Karpas-422 (cell line): ENCODE measurements at regions not wholly inside any gene's neighbourhood (a gene's known extent, or its start where the extent isn't known, plus 50 kb on each side); places are given as distances from the start of the nearest gene placed in this dataset.

ENCODE experiments used
- DNase-seq: peaks from one replicate; pipeline ENCODE4 v3.0.0-alpha.2; 2015
- H2AFZ ChIP-seq: fragments of 200-600 bp; sonication (generic); 2 replicates; pipeline ENCODE4 v1.6.1; 2014; ENCODE audit warnings: antibody characterized with exemption, low read length, mixed read lengths
- H3K27ac ChIP-seq: fragments of 200-600 bp; sonication (generic); 2 replicates; pipeline ENCODE4 v1.5.1; 2014; ENCODE audit warnings: mild to moderate bottlenecking, low read length, moderate library complexity
- H3K27me3 ChIP-seq: fragments of 200-600 bp; sonication (generic); 2 replicates; pipeline ENCODE4 v1.6.1; 2014; ENCODE audit warnings: low read length, mixed read lengths
- H3K36me3 ChIP-seq: fragments of 200-600 bp; sonication (generic); 2 replicates; pipeline ENCODE4 v1.6.1; 2014; ENCODE audit warnings: low read length, mixed read lengths; ENCODE audit not compliant: insufficient read depth
- H3K4me1 ChIP-seq: fragments of 200-600 bp; sonication (generic); 2 replicates; pipeline ENCODE4 v1.6.1; 2014; ENCODE audit warnings: mild to moderate bottlenecking, low read length, mixed read lengths
- H3K4me2 ChIP-seq: fragments of 200-600 bp; sonication (generic); 2 replicates; pipeline ENCODE4 v1.6.1; 2014; ENCODE audit warnings: low read length, low read depth, mild to moderate bottlenecking; ENCODE audit not compliant: poor library complexity, severe bottlenecking
- H3K4me3 ChIP-seq: fragments of 200-600 bp; sonication (generic); 2 replicates; pipeline ENCODE4 v1.5.1; 2014; ENCODE audit warnings: mild to moderate bottlenecking, antibody characterized with exemption, low read length, mixed read lengths
- H3K79me2 ChIP-seq: fragments of 200-600 bp; sonication (generic); 2 replicates; pipeline ENCODE4 v1.6.1; 2014; ENCODE audit warnings: mild to moderate bottlenecking, low read length, mixed read lengths
- H3K9ac ChIP-seq: fragments of 200-600 bp; sonication (generic); 2 replicates; pipeline ENCODE4 v1.6.0; 2014; ENCODE audit warnings: low read length
- H3K9me2 ChIP-seq: fragments of 200-600 bp; sonication (generic), shearing (Covaris generic); replicated peaks from 2 replicates; pipeline ENCODE4 v1.6.0; 2014; ENCODE audit warnings: mild to moderate bottlenecking, low read length, moderate library complexity; ENCODE audit not compliant: insufficient read depth
- H3K9me3 ChIP-seq: fragments of 300-700, 200-600 bp; sonication (generic); 2 replicates; pipeline ENCODE4 v1.6.1; 2014; ENCODE audit warnings: low read length, mixed read lengths
- H4K20me1 ChIP-seq: fragments of 200-600 bp; sonication (generic); 2 replicates; pipeline ENCODE4 v1.6.1; 2014; ENCODE audit warnings: mild to moderate bottlenecking, antibody characterized with exemption, low read length, low read depth; ENCODE audit not compliant: insufficient read depth

DNA sequence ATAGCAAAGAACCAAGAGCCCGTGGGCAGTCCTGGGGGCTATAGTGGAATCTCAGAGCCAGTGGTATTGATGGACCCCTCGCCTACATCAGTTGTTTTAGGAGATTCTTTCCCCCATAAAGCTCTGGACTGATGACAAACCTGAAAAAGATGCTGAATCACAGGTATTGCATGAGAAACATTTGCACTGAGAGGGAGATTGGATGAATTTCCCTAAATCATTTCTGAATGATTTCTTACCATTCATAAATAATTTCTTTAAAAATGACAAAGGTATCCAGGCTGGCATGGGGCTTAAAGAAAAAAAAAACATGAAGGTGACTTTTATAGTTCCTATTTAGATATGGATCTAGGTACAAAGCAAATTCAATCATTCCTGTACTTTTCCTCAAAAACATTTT lies 54.0 kb upstream of the SLIT3 start:
- no peaks in the 10 kb centered on the region for H3K9me3 ChIP-seq
- H3K27ac ChIP-seq: no peak overlapping the region
- H3K4me2 ChIP-seq: no peak overlapping the region
- no peaks in the 10 kb centered on the region for H3K27me3 ChIP-seq
- no peak overlapping the region for H2AFZ ChIP-seq
- H4K20me1 ChIP-seq: no peaks in the 10 kb centered on the region
- H3K36me3 ChIP-seq: no peaks in the 10 kb centered on the region
- H3K9me2 ChIP-seq: no peaks in the 10 kb centered on the region
- no peak overlapping the region for H3K4me3 ChIP-seq
- H3K79me2 ChIP-seq: no peaks in the 10 kb centered on the region
- no peak for DNase-seq
- H3K4me1 ChIP-seq: no peaks in the 10 kb centered on the region
- H3K9ac ChIP-seq: no peak overlapping the region

DNA sequence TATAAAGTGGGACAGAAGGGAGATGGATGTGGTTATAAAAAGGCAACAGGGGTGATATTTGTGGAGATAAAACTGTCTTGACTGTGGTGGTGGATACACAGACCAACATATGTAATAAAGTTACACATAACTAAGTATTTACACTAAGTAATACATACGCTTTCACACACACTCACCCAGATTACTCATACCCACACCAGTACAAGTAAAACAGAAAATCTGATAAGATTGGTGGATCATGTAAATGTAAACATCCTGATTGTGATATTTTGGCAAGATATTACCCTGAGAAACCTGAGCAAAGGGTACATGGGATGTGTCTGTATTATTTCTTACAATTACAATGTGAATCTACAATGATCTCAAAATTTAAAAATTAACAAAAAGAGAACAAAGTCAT lies 53.3 kb upstream of the SLIT3 start:
- no peaks in the 10 kb centered on the region for H3K27me3 ChIP-seq
- no peaks in the 10 kb centered on the region for H3K9me2 ChIP-seq
- H3K4me1 ChIP-seq: no peaks in the 10 kb centered on the region
- no peak overlapping the region for H3K27ac ChIP-seq
- H4K20me1 ChIP-seq: no peaks in the 10 kb centered on the region
- no peak overlapping the region for H3K4me3 ChIP-seq
- H3K36me3 ChIP-seq: no peaks in the 10 kb centered on the region
- H3K9ac ChIP-seq: no peak overlapping the region
- no peaks in the 10 kb centered on the region for H3K9me3 ChIP-seq
- no peak for DNase-seq
- H2AFZ ChIP-seq: no peak overlapping the region
- H3K4me2 ChIP-seq: no peak overlapping the region
- no peaks in the 10 kb centered on the region for H3K79me2 ChIP-seq

DNA sequence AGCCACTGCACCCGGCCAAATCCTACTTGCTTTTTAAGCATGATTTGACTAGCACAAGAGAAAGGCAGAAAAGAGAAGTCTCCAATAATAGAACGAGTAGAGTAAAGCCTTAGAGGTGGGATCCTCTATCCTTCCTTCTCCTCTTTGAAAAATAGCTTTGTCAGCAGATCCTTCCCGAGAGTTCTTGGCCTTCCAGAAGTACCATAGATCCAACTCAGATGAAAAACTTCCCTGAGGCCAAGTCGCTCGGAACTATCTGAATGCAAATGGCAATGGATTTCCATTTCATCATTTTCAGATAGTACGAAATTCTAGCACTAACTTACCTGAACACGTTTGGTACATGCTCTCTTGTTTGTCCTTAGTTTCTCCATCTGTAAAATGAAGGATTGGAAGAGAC lies 52.0 kb upstream of the SLIT3 start:
- Histone ChIP-seq H3K4me3 (no peak overlapping the region), H3K79me2 (no peaks in the 10 kb centered on the region), H3K27ac (no peak overlapping the region), H2AFZ (no peak overlapping the region), H3K4me1 (no peaks in the 10 kb centered on the region), H4K20me1 (no peaks in the 10 kb centered on the region), H3K27me3 (no peaks in the 10 kb centered on the region), H3K9ac (no peak overlapping the region), H3K9me3 (no peaks in the 10 kb centered on the region), H3K9me2 (no peaks in the 10 kb centered on the region), H3K36me3 (no peaks in the 10 kb centered on the region), H3K4me2 (no peak overlapping the region)
- no peak for DNase-seq

DNA sequence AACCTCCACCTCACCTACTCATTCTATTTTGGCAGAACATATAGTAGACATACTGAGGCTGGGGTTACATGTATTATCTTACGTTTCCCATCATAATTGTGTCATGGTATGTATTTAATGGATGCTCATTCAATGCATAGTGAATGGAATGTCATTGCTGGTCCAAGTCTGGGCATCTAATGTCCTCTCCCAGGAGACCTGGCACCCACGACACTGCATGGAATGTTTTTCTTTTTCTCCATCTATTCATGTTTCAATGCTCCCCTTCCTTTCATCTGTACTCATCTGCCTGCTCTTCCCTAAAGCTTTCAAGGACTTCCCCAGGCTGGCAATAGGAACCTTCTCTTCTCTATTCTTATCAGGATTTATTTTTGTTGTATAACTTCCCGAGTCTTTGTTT lies 50.8 kb upstream of the SLIT3 start:
- H4K20me1 ChIP-seq: no peaks in the 10 kb centered on the region
- no peaks in the 10 kb centered on the region for H3K79me2 ChIP-seq
- H3K27ac ChIP-seq: no peak overlapping the region
- H2AFZ ChIP-seq: no peak overlapping the region
- no peaks in the 10 kb centered on the region for H3K9me3 ChIP-seq
- H3K4me3 ChIP-seq: no peak overlapping the region
- no peak overlapping the region for H3K9ac ChIP-seq
- no peaks in the 10 kb centered on the region for H3K9me2 ChIP-seq
- no peaks in the 10 kb centered on the region for H3K27me3 ChIP-seq
- no peak for DNase-seq
- H3K36me3 ChIP-seq: no peaks in the 10 kb centered on the region
- no peak overlapping the region for H3K4me2 ChIP-seq
- H3K4me1 ChIP-seq: no peaks in the 10 kb centered on the region

DNA sequence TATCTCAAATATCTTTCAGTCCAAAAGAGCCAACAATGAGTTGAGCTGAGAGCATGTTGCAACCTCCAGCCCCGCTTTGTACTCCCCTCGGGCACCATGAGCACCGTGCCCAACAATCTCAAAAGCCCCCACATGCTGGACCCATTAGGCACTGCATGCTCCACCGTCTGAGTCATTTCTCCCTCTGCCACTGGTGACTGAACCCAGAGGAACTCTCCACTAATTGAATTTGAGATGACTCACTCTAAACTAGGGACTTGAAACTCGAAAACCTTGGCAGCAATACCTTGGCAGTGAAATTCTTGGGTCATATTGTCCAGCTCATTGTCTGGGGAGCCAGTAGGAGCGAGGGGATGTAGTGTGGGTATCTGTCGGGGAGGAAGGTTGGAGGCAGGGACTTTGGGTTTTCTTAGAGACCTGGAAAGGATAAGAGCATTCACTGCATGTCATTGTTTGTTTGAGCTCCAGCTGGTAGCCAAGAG lies 49.9 kb upstream of the SLIT3 start:
- no peak overlapping the region for H3K4me2 ChIP-seq
- no peaks in the 10 kb centered on the region for H3K36me3 ChIP-seq
- H3K27me3 ChIP-seq: no peaks in the 10 kb centered on the region
- H3K4me3 ChIP-seq: no peak overlapping the region
- DNase-seq: no peak
- H2AFZ ChIP-seq: no peak overlapping the region
- H3K9ac ChIP-seq: no peak overlapping the region
- no peak overlapping the region for H3K27ac ChIP-seq
- H3K79me2 ChIP-seq: no peaks in the 10 kb centered on the region
- no peaks in the 10 kb centered on the region for H3K9me2 ChIP-seq
- no peaks in the 10 kb centered on the region for H4K20me1 ChIP-seq
- no peaks in the 10 kb centered on the region for H3K4me1 ChIP-seq
- H3K9me3 ChIP-seq: no peaks in the 10 kb centered on the region
